Epithelial cell of esophagus (primary cell): ENCODE measurements at regions not wholly inside any gene's neighbourhood (a gene's known extent, or its start where the extent isn't known, plus 50 kb on each side); places are given as distances from the start of the nearest gene placed in this dataset.

ENCODE experiments used
- DNase-seq: peaks from one replicate; pipeline ENCODE4 v3.0.0; 2010; ENCODE audit warnings: low read depth
- H3K4me3 ChIP-seq: 2 replicates; pipeline ENCODE4 v1.5.1; 2011; ENCODE audit warnings: mild to moderate bottlenecking, low read length, control low read depth
- TF ChIP-seq, protein P1 (sequence below): IDR thresholded peaks from 2 replicates; pipeline ENCODE4 v1.5.1; 2011; ENCODE audit warnings: low read depth, mild to moderate bottlenecking, low read length, control low read depth, inconsistent platforms; ENCODE audit not compliant: insufficient read depth; ENCODE audit errors: missing control alignments

DNA sequence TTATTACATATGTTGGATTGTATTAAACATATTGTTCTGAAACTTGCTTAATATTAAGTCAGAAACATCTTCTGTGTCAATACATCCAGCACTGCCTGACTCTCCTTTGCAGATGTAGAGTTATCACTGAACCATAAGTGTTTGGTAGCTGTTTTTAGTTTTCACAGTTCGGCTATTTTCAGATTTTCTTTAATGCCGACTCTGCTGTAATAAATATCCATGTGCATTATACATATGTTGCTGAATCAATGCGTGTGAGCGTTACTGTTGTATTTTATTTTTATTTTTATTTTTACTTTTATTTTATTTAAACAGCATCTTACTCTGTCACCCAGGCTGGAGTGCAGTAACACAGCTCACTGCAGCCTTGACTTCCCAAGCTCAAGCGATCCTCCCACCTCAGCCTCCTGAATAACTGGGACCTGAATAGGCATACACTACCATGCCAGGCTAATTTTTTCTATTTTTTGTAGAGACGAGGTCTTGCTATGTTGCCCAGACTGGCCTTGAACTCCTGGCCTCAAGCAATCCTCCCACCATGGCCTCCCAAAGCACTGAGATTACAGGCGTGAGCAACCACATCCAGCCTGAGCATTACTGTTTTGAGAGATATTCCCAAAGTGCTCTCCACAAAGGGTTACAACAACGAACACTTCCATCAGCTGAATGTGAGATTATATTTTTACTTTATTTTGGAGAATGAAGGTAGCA is 50.7 kb upstream of the NOCT start:
- TF ChIP-seq, protein P1, sequence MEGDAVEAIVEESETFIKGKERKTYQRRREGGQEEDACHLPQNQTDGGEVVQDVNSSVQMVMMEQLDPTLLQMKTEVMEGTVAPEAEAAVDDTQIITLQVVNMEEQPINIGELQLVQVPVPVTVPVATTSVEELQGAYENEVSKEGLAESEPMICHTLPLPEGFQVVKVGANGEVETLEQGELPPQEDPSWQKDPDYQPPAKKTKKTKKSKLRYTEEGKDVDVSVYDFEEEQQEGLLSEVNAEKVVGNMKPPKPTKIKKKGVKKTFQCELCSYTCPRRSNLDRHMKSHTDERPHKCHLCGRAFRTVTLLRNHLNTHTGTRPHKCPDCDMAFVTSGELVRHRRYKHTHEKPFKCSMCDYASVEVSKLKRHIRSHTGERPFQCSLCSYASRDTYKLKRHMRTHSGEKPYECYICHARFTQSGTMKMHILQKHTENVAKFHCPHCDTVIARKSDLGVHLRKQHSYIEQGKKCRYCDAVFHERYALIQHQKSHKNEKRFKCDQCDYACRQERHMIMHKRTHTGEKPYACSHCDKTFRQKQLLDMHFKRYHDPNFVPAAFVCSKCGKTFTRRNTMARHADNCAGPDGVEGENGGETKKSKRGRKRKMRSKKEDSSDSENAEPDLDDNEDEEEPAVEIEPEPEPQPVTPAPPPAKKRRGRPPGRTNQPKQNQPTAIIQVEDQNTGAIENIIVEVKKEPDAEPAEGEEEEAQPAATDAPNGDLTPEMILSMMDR: no peak
- no peak overlapping the region for H3K4me3 ChIP-seq
- DNase-seq: no peak

GRCh38 chr4:138963412-138963811 is 52.2 kb upstream of the NOCT start:
- TF ChIP-seq, protein P1: no peak
- no peak for DNase-seq
- H3K4me3 ChIP-seq: no peak overlapping the region

DNA sequence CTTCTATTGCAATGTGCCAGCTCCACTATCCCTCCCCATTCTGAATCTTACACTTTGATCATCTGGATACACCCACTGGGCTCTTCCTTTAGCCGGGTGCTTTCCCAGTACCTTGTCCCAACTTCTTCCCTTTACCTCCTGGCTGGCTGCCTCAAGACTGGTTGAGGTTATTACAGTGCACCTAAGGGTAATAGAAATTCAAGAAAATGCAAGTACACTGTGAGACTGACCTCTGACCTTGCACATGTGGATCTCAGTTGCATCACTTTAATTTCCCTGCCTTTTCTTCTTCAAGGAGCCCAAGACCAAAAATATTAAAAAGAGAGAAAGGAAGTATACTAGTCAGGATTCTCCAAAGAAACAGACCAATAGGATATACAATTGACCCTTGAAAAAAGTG is 53.9 kb upstream of the NOCT start:
- TF ChIP-seq, protein P1: no peak
- peak; percentile 32 for DNase-seq

GRCh38 chr4:138961129-138961528 is 54.5 kb upstream of the NOCT start:
- DNase-seq: no peak
- TF ChIP-seq, protein P1: no peak
- H3K4me3 ChIP-seq: no peak overlapping the region

More for the DNA sequence above, 53.9 kb upstream of the NOCT start:
- H3K4me3 ChIP-seq: no peak overlapping the region

DNA sequence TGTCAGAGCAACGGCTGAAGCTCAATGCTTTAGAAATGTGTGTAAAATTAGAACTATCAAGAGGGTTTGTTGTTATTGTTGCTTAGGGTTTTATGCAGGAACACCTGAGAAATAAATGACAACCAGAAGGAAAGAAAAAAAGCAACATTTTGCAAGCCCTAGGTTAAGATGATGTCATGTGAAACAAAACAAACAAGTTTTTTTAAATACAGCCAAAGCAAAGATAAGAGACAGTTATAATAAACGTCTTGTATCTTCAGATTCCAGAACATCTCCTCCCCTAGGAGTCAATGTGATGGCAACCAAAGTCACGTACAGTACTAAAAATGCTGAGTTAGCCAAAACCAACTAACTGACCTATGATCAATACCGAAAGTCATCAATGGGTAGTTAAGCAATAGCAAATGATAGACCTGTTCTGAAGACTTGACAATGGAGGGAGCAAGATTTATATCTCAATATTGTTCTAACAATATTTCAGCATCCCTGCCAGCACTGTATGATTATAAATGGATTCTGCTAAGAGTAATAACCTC is 55.3 kb upstream of the NOCT start:
- DNase-seq: no peak
- no peak overlapping the region for H3K4me3 ChIP-seq
- TF ChIP-seq, protein P1: no peak

GRCh38 chr4:138959097-138959815 is 56.3 kb upstream of the NOCT start:
- no peak for DNase-seq
- TF ChIP-seq, protein P1: no peak
- no peak overlapping the region for H3K4me3 ChIP-seq
